Breast epithelium (tissue), 3 donors: ENCODE measurements at regions not wholly inside any gene's neighbourhood (a gene's known extent, or its start where the extent isn't known, plus 50 kb on each side); places are given as distances from the start of the nearest gene placed in this dataset.

Experiments used
- CTCF ChIP-seq, 3 donors: fragments of 450-650 bp; IDR thresholded peaks; one replicate each; pipeline ENCODE4 v1.5.1; 2016 to 2017; ENCODE audit warnings: antibody characterized with exemption in 3 of 3, mild to moderate bottlenecking in 3 of 3, moderate library complexity in 3 of 3
- POLR2A ChIP-seq: fragments of 450-650 bp; IDR thresholded peaks from one replicate; pipeline ENCODE4 v1.6.1; 2016; ENCODE audit warnings: antibody characterized with exemption, mild to moderate bottlenecking, moderate library complexity
- POLR2AphosphoS5 ChIP-seq, 3 donors: sonication (generic); formaldehyde crosslinking; IDR thresholded peaks; one replicate each; pipeline ENCODE4 v1.6.1; 2017; ENCODE audit warnings: antibody characterized with exemption in 3 of 3

- no peak for TF ChIP-seq CTCF (IDR thresholded peaks at IDR 0.05)
- TF ChIP-seq POLR2AphosphoS5 (IDR thresholded peaks at IDR 0.05): no peak
- TF ChIP-seq POLR2A: no peak
These were observed 199.2 kb downstream of the S1PR1 start for GRCh38 chr1:101435831-101436511.
